ENCODE measurements at regions not wholly inside any gene's neighbourhood (a gene's known extent, or its start where the extent isn't known, plus 50 kb on each side); places are given as distances from the start of the nearest gene placed in this dataset.

DNA sequence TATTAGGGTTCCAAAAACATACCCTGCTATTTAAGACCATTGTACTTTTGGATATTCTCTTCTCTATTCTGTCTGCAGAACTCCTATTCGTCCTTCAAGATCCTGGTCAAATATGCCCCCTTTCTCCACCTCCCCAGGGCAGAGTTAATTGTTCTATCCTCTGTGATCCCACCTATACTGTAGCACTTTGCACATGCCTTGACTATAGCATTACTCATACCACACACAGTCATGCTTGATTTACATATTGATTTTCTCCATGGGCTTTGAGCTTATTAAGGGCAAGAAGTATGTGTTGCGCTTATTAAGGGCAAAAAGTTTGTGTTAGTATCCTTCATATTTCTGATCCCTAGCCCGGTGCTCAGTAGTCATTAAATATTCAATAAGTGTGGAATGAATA is 263.7 kb upstream of the CADM1 start:
- no peak for TF ChIP-seq ZNF331 (CRISPR knock-in tag; IDR thresholded peaks at IDR 0.05; ENCODE audit: low read depth)
- TF ChIP-seq REST (IDR thresholded peaks at IDR 0.05; ENCODE audit: unreplicated experiment): no peak
- TF ChIP-seq NANOG (IDR thresholded peaks at IDR 0.05; ENCODE audit: borderline replicate concordance): no peak
- no peak for TF ChIP-seq STAT1 (IDR thresholded peaks at IDR 0.05; ENCODE audit: unreplicated experiment)
- no peak for TF ChIP-seq CREB1 (CRISPR knock-in tag; IDR thresholded peaks at IDR 0.05; ENCODE audit: low read depth)
- TF ChIP-seq ZNF114 (CRISPR knock-in tag; IDR thresholded peaks at IDR 0.05): no peak
- no peaks in the 10 kb centered on the region for H3K27me3 Mint-ChIP-seq (ENCODE audit: insufficient read depth, low read depth, poor library complexity)
- no peaks in the 10 kb centered on the region for H3F3A ChIP-seq (replicated peaks; ENCODE audit: low read depth)
- no peak overlapping the region for H3K4me2 ChIP-seq
- H2AFZ ChIP-seq: no peak overlapping the region
- no peaks in the 10 kb centered on the region for H3K36me3 ChIP-seq (ENCODE audit: insufficient read depth)
- no peaks in the 10 kb centered on the region; the same call in 1 of the 2 replicates for H3K27me3 ChIP-seq (ENCODE audit: insufficient read depth)
- H3K4me1 Mint-ChIP-seq: no peaks in the 10 kb centered on the region
- no peak for ATAC-seq
- no peak overlapping the region for H3K27ac Mint-ChIP-seq
- no peaks in the 10 kb centered on the region for H3K79me2 ChIP-seq (replicated peaks; ENCODE audit: insufficient read depth)
- no peak overlapping the region for H3K4me3 Mint-ChIP-seq
- H4K20me1 ChIP-seq (replicated peaks; ENCODE audit: insufficient read depth): no peaks in the 10 kb centered on the region
- H3K27ac ChIP-seq (ENCODE audit: low read depth): no peak overlapping the region
- H3K36me3 Mint-ChIP-seq (ENCODE audit: low read depth): no peaks in the 10 kb centered on the region
- no peak for DNase-seq (ENCODE audit: low spot score)
- no peaks in the 10 kb centered on the region for H3K9me3 Mint-ChIP-seq
- no peaks in the 10 kb centered on the region for H3K4me1 ChIP-seq (ENCODE audit: insufficient read depth)
- peaks cover 2% of the 10 kb centered on the region; the same call in 1 of the 2 replicates for H3K9me2 ChIP-seq (ENCODE audit: insufficient read depth)
- H3K4me3 ChIP-seq: no peak overlapping the region

DNA sequence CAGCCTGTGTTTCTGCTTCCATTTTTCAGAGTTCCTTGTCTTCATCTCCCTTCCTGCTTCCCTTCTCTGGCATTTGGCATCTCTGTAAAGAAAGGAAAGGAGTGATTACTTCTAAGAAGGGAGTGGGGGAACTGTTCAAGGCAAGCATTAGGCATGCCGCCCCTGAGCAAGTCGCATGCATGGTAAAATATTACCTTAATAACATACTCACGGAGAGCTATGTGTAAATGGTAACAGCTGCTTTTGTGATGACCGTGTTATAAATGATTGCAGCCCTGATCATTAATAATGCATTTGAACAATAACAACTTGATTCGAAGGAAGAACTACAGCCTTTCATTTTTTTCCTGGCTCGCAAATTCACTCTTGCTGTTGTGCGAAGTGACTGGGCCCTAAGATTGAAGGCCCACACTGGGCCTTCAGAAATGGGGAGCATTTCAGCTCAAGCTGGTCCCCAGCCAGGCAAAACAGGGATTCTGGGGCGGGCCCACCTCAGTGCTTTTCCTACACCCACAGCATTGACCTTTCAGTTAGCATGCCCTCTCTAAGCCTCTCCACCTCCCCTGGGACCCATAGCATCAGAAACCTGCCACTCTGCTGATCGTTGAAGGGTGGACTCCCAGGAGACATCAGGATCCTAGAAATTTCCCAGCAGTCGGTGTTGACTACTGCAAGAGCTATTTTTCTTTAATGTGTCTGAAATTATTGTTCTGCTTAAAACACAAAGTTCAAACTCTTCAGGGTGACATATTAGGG is 263.0 kb upstream of the CADM1 start:
- no peak for DNase-seq (ENCODE audit: low spot score)
- no peaks in the 10 kb centered on the region for H3K27me3 Mint-ChIP-seq (ENCODE audit: insufficient read depth, low read depth, poor library complexity)
- H3K9me3 Mint-ChIP-seq: no peaks in the 10 kb centered on the region
- TF ChIP-seq REST (IDR thresholded peaks at IDR 0.05; ENCODE audit: unreplicated experiment): no peak
- no peak for TF ChIP-seq JUNB (IDR thresholded peaks at IDR 0.05; ENCODE audit: unreplicated experiment)
- no peak for TF ChIP-seq EZH2 (IDR thresholded peaks at IDR 0.05; ENCODE audit: low read depth, unreplicated experiment)
- TF ChIP-seq ZNF331 (CRISPR knock-in tag; IDR thresholded peaks at IDR 0.05; ENCODE audit: low read depth): no peak

More for the DNA sequence above, 263.0 kb upstream of the CADM1 start:
- Histone ChIP-seq H3K27ac (ENCODE audit: low read depth) (no peak overlapping the region), H2AFZ (no peak overlapping the region), H3K4me3 (no peak overlapping the region), H3K4me1 (ENCODE audit: insufficient read depth) (no peaks in the 10 kb centered on the region), H3K4me2 (no peak overlapping the region), H3K27me3 (ENCODE audit: insufficient read depth) (no peaks in the 10 kb centered on the region; the same call in 1 of the 2 replicates), H3K9me2 (ENCODE audit: insufficient read depth) (peaks cover 2% of the 10 kb centered on the region; the same call in 1 of the 2 replicates), H3K79me2 (replicated peaks; ENCODE audit: insufficient read depth) (no peaks in the 10 kb centered on the region), H4K20me1 (replicated peaks; ENCODE audit: insufficient read depth) (no peaks in the 10 kb centered on the region), H3K36me3 (ENCODE audit: insufficient read depth) (no peaks in the 10 kb centered on the region), H3F3A (replicated peaks; ENCODE audit: low read depth) (no peaks in the 10 kb centered on the region)
- Mint-ChIP-seq H3K4me1 (no peaks in the 10 kb centered on the region), H3K27ac (no peak overlapping the region), H3K36me3 (ENCODE audit: low read depth) (no peaks in the 10 kb centered on the region), H3K4me3 (no peak overlapping the region)
- ATAC-seq: no peak
